HG02938 (cell line): ENCODE measurements at regions not wholly inside any gene's neighbourhood (a gene's known extent, or its start where the extent isn't known, plus 50 kb on each side); places are given as distances from the start of the nearest gene placed in this dataset.

Source experiments
- ATAC-seq: cut with Tn5 transposase; IDR thresholded peaks from one replicate; pipeline ENCODE4 v1.9.1; 2021; ENCODE audit warnings: mild to moderate bottlenecking, moderate library complexity; ENCODE audit not compliant: unreplicated experiment

- no peak for ATAC-seq
Measured at GRCh38 chr11:116275635-116276034, 497.2 kb downstream of the BUD13 start.

GRCh38 chr11:116274521-116274920, 498.3 kb downstream of the BUD13 start:
- ATAC-seq: no peak

- no peak for ATAC-seq
Measured at GRCh38 chr11:116272181-116272789, 500.5 kb downstream of the BUD13 start.

GRCh38 chr11:116271479-116271878, 501.3 kb downstream of the BUD13 start:
- no peak for ATAC-seq

- ATAC-seq: no peak
Measured at GRCh38 chr11:116267146-116267545, 505.6 kb downstream of the BUD13 start.

GRCh38 chr11:116263770-116264169, 509.0 kb downstream of the BUD13 start:
- no peak for ATAC-seq

DNA sequence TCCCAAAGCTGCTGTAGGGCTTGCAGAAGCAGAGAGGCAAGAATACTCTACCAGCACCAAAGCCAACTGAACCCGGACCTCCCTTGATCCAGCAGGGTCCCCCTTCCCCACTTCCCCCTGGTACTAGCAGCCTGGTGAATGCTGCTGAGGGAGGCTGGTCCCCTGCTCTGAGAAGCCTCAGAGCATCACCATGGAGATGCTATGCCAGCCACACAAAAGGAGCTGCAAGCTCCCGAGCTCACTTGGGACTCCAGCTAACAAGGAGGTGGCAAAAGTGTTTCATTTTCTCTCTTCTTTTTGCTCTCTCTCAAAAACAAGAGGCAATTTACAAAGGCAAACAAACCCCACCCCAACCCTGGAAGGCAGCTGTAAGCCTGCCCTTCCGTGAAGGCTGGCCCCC, 509.8 kb downstream of the BUD13 start:
- no peak for ATAC-seq

DNA sequence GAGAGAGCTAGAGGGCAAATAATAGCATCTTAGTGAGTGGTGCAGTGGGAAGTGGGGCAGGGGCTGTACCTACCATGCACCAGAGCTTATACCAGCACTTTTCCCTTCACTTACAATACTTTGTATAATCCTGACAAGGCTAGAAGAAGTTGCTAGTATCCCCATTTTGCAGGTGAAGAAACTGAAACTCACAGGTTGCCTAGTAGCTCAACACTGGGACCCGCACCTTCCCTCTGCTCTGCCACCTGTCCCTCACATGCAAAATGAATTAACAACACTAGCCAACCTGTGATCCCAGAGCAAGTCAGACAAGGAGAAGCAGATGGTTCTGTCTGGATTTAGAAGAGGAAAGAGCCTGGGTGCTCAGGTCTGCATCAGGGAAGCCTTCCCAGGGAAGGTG, 510.4 kb downstream of the BUD13 start:
- ATAC-seq: no peak

DNA sequence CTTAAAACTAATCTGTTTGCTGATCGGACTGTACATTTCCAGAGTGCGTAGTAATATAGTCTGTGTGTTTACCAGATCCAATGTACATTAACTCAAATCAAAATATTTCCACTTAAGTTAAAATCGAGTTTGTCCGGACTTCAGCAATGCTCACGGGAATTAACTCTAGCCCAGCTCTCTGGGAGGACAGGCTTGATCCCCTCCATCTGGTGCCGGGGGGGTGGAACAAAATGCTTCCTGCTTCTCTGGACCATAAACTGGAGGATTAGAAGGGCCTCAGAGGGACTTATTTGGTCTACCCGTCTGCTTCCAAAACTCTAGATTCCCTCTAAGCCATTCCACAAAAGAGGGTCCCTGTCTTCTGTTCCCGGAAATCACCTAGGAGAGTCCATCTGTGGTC, 511.2 kb downstream of the BUD13 start:
- no peak for ATAC-seq

GRCh38 chr11:116258821-116259220, 514.0 kb downstream of the BUD13 start:
- ATAC-seq: no peak

DNA sequence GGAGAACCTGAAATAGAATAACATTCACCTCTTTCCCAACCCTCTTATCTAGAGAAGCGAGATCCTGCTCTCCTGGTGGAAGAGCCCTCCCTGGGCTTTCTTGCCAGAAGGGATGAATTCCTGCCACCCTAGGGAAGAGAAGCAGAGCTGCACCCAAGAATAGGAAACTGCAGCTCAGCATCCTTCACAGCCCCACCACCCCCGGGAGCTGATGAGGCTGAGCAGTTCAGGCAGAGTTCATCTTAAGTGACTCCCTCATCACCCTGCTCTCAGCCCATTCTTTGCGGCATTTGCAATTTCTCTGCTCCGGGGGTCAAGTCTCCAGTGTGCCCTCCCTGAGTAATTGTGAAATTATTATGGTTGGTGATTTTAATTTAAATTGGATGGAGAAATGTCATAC, 514.9 kb downstream of the BUD13 start:
- ATAC-seq: no peak

GRCh38 chr11:116257092-116257491, 515.7 kb downstream of the BUD13 start:
- ATAC-seq: no peak

- no peak for ATAC-seq
Measured at GRCh38 chr11:116256215-116256614, 516.6 kb downstream of the BUD13 start.

DNA sequence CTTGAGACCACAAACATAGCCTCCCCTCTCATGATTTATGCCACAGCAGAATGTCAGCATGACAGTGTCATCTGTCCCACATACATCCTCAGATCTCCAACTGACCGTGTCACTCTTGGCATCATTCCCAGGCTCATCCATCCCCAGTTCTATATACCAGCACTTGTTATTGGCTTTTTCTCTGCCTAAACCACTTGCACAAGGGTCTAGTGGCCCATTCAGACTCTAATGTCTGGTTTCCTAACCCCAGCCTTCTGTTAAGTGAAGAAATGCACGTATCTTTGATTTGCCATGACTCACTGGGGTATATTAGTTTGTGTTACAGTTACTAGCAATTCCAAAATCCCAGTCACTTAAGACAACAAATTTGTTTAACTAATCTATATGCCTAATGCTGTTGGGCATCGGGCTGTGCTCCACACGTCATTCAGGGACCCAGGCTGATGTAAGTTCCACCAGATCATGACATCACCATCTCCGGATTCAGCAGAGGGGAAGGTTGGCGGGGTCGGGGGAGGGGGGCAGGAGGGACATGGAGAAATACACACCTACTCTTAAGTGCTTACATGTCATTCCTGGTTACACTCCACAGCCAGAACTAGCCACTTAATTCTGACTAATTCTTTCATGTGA, 517.4 kb downstream of the BUD13 start:
- no peak for ATAC-seq

GRCh38 chr11:116250155-116250554, 522.6 kb downstream of the BUD13 start:
- no peak for ATAC-seq

DNA sequence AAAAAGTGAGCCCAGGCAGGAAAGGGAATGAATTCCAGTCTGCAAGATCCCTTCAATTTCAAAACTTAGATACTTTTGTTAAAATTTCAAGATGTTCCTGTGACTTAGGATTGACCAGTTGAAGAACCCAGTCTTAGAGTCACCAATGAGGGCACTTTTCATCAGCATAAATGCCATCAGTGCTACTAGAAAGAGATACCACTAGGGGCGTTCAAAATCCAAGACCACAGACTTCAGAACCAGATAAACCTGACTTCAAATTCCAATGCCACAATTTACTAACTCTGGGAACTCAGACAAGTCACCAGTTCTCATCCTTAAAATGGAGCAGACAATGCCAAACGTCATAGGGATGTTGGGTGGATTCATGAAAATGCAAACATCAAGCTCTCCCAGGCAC, 523.2 kb downstream of the BUD13 start:
- no peak for ATAC-seq

DNA sequence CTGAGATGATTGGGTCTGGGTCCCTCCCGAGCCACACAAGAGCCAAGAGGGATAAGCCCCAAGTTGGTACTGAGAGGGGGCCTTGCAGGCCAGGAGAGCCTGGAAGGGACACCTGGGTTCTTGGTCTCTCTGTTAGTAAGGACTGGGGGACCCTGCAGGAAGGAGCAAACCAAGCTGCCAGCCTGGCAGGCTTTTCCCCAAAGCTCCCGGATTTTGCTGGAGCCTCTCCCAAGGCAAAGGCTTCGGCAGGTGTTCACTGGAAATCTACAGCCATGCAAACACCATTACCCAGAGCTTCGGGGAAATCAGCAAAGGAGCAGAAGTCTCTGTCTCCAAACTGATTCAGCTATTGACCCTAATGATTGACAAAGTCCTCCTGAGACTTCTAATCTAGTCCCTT, 527.9 kb downstream of the BUD13 start:
- ATAC-seq: no peak

DNA sequence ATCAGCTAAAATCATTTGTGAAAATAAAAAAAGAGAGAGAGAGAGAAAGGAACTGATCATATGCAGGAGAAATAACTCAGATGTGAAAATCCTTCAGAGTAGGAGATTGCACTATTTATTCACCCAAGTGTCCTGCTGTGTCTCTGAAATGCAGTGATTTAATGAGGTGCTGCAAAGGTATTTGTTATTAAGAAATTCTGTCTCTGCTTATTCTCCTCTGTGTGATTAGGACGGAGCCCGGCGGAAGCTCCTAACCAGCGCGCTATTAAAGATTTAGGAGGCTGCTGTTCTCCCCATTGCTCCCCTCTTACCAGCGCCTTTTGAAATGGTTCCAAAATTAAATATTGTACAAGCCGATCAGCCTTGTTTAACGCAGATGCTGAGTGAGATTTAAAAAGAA, 528.3 kb downstream of the BUD13 start:
- ATAC-seq: no peak

- ATAC-seq: no peak
Measured at GRCh38 chr11:116243991-116244390, 528.8 kb downstream of the BUD13 start.

GRCh38 chr11:116242006-116242405, 530.8 kb downstream of the BUD13 start:
- ATAC-seq: no peak

DNA sequence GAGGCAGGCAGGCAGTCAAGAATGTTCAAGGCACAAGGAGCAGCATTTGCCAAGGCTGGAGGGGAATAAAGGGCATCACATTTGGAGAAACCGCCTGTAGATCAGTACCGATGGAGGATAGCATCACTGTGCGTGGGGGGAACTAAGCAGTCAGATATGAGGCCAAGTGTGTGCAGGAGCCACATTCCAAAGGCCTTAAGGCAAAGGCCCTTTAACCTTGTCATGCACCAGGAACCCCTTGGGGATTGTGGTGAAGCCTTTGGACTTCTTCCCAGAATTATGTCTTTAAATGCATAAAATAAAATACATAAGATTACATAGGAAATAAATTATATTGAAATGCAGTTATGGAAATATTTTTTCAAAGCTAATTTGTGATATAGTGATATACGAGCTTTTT, 532.1 kb downstream of the BUD13 start:
- no peak for ATAC-seq

DNA sequence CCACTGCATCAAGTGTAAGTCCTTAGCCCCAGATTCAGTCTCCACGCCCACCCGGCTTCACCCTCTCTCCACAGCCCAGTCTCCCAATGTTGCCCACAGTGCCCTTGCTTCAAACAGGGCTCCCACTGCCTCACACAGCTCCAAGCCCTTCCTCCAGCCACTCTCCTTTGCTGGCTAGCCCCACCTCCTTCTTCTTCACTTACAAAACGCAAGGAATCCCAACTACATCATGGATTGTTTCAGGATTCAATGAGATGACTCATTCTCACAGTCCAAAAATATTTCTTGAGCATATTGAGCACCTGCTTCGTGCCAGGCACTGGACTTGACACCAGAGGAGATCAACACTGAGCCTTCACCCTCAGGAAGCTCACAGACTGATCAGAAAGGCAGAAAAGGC, 533.5 kb downstream of the BUD13 start:
- ATAC-seq: no peak

DNA sequence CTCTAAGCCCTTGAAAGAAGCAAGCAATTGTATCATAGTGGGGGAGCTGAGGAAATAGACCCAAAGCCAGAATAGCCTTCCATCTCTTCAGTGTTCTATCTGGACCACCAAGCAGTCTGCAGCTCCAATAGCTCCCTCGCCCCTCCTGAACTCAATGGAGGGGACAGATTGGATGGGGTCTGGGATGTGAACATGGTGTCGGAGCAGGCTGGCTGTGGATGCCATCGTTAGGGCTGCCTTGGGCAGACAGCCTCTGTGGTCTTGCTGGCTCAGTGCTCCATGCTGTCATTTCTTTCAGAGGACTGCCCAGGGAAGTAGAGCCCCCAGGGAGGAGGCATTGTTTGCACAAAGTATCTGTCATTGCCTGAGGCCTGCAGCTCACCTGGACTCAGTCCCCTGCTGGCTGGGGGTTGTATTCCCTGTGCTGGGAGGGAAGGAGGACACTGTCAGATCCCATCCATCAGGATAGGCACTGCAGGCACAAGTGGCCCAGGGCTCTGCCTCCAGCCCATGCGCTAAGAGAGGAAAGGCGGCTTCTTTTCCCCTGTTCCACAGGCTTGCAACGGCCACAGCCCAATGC, 537.7 kb downstream of the BUD13 start:
- ATAC-seq: no peak
